NCI-H82 treated with DMSO at 0.1 percent for 48 hours (cell line): ENCODE measurements at regions not wholly inside any gene's neighbourhood (a gene's known extent, or its start where the extent isn't known, plus 50 kb on each side); places are given as distances from the start of the nearest gene placed in this dataset.

Source experiments
- DNase-seq: peaks from one replicate; lab custom pipeline; 2025; ENCODE audit not compliant: unreplicated experiment; lab: John Stamatoyannopoulos, UW

DNA sequence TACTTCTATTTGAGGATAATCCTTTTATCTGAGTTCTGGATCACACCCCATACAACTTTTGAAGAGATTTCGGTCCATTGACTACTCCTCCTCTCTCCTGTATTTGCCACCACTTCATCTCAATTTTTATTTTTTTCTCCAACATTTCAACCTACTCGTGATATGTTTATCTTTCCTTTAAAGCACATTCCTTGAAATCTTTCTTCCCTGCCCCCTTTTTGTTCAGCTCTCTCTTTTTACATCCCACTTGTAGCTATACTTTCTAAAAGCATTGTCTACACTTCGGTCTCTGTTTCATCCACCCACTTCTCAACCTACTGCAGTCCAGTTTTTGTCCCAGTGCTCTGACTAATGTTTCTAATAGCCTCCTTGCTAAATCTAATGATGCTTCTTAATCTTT lies 299.4 kb downstream of the PSAT1 start:
- no peak for DNase-seq

DNA sequence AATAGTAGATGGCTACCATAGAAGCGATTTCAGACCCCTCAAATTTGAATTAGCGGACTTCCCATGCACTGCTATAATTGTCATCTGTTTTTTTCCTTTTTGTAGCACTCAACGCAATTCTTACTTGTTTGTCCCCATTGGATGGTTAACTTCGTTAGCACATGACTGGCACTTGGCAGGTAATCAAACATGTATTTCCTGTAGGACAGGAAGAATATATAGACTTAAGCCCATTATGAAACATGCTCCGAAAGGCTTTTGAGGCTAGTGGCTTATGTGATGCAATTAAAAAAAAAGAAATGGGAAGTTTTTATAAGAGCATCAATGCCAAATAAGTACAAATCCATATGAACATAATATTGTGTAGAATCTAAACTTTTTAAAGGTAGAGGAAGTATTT lies 301.2 kb downstream of the PSAT1 start:
- no peak for DNase-seq

DNA sequence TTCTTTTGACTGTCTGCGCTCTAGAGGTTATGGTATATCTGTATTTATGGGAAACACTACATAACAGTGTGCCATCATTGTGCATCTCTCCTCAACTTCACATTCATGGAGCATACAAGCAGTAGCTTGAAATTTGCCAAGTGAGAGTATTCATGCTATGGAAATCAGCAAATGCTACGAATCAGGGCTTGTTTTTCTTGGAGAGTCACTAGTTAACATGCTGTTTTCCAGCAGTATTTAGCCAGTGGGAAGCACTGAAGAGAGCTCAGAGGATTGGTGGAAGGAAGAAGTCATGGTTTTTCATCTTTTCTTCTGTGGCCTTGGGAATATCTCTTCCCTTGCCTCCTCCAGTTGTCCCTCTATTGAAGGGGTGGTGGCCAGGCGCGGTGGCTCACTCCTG lies 303.0 kb downstream of the PSAT1 start:
- no peak for DNase-seq

DNA sequence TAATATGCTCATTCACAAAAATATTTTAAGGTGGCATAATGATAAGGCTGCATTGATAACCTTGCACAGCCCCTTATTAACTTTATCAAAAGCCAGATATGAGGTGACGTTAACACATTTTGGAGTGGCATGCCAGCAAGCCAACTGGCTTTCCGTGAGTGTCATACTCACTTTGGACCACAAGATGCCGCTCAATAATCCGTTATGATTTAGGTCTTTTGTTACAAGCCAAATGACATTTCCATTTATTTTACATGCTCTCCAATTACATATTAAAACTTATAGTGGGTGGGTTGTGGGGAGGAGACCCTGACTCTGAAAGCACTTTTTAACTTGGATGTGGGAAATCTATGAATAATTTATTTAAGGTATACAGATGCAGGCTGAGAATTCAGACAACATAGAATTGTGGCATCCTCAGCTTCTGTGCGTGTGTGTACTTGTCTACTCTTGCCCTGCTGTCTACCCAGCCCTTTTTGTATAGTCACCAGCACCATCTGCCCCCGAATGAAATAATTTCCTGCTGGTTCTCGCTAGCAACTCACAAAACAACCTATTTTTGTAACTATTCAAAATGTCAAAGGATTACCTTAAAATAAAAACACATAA lies 305.1 kb downstream of the PSAT1 start:
- peak; percentile 23 for DNase-seq

DNA sequence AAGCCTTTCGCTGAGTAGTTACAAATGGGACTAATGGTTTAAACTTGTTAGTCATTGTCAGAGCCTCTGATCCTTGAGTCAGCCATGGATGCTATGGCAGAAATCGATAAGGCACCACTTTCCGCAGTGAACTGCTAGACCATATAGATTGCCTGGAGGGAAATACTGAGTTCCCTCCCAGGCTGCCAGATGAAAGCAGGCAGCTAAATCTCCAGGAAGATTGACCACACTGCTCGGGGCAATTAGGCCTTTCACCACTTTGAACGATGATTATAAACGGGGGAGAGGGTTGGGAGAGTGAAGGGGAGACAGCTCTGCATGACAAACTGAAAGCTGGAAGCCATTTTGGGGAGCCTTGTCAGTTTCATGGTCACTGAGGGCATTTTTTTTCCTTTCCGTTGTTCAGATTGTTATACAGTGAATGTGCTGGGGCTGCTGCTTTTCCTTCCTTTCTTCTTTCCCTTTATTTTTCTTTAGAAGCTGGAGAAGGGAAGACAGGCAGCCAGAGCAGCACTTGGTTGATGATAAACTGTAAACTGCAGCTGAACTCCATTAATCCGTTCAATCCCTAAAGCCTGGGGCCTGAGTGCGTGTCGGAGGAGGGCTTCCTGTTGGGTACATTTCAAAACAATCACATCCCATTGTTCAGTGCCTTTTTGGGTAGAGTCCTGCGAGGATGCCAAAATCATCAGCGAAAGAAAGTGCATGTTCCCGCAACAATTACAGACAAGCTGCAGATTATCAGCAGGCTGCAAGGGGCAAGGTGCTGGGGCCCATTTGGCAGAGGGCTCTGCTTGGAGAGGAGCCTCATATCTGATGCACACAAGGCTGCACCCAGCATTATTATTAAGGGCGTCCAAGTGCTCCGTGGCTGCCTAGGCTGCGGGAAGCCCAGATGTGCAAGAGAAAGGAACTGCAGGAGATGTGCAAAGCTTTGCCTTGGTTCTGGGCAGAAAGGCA lies 308.4 kb downstream of the PSAT1 start:
- peak; percentile 33 for DNase-seq

DNA sequence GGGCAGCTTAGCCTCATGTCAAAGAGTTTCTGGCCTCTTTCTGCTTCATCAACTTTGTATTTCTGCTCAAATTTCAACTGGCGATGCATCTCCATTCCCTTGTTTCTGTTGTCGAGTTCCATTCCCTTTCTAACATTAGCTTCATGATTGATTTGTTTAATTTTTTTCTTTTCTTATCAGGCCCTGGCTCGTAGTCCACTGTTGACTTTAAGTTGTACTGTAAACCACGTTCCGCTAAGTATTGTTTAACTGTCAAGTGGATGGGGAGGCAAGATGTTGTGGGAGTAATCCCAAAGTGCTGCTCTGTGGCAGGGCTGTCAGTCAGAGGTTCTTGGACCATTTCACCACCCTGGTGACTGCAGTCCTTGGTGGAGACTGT lies 309.1 kb downstream of the PSAT1 start:
- DNase-seq: no peak

DNA sequence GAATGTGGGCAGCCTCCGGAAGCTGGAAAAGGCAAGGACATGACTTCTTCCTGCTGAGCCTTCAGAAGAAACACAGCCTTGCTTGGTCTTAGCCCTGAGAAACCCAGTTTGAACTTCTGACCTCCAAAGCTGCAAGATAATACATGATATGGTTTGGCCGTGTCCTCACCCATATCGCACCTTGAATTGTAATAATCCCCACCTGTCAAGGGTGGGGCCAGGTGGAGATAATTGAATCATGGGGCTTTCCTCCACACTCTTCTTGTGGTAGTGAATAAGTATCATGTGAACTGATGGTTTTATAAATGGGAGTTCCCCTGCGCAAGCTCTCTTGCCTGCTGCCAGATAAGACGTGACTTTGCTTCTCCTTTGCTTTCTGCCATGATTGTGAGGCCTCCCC lies 310.9 kb downstream of the PSAT1 start:
- no peak for DNase-seq

DNA sequence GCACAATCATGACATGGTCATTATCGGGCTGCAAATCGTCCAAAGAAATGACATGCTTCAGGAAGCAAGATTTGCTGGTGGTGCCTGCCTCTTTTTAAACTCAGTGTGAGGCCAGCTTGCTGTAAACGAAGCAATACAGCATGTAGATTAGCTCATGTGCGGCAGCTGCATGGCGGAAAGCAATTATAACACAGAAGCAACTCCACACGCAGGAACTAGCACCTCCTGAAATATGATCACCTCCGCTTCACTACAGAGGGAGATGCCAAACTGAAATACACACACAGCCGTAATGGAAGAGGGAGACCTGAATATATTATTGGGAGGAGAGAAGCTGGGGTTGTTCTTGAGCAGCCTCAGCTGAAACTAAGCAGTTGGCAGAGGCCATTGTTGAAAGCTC lies 312.5 kb downstream of the PSAT1 start:
- DNase-seq: no peak

DNA sequence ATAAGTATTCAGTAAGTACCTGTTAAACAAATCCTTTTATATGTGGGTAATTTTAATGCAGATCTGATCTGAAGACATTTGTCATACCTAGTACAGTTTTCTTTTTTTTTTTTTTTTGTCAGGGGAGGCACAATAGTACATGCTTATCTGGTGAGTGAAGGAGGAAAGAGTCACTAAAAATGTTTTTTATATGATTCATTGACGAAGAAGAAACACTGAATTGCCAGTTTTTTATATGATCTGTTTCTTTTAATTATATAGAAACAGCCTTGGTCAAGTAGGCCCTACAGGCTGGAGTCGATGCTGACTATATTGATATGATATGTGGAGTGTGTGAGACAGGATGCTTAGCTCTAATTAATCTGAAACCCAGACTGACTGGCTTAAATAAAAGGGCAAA lies 315.2 kb downstream of the PSAT1 start:
- no peak for DNase-seq

DNA sequence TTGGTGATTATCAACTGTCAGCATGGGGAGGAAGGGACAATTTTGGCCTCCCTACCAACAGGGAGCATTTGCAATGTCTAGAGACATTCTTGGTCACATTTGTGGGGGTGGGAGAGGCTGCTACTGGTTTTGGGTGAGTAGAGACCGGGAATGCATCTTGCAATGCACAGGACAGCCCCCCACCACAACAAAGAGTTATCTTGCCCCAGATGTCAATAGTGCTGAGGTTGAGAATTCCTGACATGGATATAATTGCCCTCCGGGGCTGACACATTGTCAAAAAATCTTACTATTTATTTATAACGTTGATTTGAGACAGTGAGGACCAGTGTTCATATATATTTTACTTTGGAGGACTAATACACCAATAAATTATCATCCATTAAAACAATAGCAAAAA lies 316.1 kb downstream of the PSAT1 start:
- DNase-seq: no peak

DNA sequence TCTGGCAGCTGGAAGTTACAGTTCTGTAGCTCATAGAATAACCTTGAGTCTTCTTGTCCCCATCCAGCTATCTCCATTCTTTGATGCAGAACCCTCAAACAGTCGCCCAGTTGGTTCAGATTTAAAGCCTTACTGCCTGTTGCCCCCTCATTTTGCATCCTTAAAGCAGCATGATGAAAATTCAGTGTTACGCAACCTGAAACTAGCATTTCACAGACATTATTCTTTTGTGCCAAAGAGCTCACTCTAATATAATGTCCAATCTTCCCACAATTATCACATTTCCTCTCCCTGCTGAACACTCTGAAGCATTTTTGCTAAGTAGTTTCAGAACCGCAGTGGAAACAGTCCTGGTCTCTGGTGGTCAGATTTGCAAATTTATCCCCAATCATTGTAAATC lies 318.0 kb downstream of the PSAT1 start:
- no peak for DNase-seq

DNA sequence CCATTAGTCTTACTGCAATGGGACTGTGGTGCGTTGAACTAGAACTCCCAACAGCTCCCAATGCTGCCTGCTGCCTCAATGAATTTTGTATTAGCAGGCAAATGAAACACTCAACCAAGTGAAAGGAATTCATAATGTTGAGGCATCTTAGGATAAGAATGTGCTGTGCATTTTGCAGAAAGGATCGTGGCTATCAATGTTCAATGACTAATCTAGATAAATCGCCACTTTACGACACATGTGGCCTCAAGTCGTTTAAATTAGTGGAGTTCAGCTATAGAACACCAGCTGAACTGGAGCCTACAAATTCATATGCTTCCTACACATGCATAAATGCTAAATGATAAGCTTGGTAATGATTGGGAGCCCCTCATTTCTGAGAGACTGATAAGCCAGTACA lies 318.4 kb downstream of the PSAT1 start:
- DNase-seq: no peak

DNA sequence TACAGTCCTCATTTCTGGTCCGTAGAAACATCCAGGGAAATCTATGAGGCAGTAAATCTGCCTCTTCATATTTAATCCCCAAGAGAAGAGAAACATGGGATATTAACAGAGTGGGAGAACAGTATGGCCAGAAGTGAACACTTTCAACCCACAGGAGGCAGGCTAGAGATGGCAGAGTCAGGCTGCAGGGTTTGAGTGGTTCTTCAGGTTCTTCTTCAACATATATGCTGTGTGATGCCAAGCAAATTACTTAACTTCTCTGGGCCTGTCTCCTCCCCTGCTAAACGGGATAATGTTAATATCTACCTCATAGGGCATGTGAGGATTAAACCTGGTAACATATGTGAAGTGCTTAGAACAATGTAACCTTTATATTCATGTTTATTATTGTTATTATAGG lies 321.8 kb downstream of the PSAT1 start:
- no peak for DNase-seq

DNA sequence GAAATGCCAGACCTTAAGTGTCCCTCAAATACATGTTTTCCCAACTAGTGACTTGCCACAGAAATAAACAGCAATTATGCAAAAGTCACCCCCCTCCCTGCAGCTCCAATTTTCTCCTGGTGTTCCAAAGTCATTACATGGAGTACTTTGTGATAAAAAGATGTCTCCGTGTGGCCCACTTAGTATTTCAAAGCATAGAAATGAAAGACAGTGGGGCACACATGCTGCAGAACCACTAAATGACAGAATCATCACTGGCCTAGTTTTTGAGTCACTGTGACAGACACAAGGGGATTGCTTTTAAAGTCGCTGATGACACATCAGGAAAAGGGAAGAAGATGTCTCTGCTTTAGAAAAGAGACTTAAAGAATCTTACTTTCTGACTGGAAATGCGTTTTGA lies 323.4 kb downstream of the PSAT1 start:
- no peak for DNase-seq

DNA sequence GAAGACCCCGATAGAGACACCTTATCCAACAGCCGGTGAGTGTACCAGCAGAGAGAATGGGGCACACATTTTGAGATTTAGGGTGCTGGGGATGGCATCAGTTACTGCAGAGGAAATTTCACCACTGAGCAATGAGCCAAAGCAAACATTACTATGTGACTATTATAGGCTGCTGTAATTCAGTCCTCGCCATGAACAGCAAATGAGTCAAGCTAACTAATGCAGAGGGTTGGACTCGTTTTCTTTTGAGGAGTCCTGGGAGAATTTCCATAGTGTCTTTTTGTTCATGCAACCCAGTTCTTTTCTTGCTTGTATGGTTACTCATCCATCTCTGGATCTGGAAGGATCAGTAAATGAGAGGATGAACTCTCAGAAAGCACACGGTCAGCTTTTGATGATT lies 323.8 kb downstream of the PSAT1 start:
- no peak for DNase-seq

DNA sequence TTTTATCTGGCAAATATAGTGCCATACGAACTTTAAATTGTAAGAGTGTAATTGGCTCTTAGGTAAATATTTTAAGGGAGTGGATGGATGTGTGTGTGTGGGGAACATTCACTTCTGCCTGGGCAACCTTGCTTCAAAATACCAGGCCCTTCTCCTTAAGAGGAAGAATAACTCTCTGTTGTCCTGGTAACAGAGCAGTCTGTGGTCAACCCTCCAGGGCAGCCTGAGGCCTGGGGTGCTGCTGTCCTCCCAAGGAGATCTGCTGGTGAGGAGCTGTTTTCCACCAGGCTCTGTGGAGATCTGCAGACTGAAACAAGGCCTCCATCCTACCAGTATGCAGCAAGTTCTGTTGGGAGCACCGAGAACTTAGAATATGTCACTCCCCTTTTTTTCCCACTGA lies 325.2 kb downstream of the PSAT1 start:
- DNase-seq: no peak

DNA sequence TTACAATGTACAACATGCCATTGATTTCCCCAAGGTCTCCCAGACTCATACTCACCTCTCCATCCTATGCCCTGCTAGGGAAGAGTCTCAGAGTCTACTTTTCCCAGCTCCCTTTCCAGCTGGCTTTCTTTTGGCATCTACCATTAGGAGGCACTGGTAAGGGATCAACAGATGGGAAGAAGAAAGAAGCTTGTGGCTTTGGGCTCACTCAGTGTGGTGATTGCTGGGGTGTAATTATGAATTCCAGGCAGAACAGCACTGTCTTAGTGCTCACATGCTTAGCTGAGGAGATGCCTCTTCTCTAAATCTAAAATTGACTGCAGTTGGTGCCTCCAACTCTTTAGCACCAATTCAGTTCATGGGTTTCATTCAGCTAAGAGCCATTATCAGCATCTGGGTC lies 330.0 kb downstream of the PSAT1 start:
- DNase-seq: no peak

DNA sequence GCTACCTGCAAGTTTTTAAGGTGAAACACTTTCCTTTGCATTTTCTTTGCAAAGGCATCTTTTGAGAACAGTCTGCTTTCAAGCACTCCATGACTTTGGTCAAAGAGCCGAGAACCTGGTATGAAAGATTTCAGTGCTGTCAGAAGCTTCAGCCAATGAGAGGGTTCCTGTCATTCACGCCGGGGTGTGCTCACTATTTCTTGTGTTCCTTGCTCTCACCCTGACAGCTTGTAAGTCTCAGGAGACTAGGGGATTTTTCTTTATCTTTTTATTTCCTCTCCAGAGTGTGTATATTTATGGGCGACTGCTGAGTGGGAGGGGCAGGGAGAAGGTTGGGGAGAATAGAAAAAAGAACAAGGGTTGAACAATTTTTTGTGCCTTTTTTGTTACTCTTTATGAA lies 334.0 kb downstream of the PSAT1 start:
- no peak for DNase-seq

DNA sequence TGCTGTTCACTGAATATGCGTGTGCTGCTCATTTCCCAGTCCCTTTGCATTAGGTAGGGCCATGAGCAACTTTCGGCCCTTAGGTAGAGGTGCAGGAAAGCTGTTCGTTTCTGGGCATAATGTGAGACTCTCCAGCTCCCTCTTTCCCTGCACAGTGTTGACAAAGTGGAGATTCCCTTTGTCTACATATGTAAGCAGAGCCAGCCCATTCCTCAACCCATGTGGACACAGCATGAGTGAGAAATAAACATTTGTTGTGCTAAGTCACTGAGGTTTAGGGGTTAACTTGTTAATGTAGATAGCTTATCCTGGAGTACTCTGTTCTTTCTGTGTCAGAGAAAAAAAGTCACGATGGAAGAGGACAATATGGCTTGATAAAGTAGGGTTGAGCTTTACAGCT lies 343.8 kb downstream of the PSAT1 start:
- no peak for DNase-seq

DNA sequence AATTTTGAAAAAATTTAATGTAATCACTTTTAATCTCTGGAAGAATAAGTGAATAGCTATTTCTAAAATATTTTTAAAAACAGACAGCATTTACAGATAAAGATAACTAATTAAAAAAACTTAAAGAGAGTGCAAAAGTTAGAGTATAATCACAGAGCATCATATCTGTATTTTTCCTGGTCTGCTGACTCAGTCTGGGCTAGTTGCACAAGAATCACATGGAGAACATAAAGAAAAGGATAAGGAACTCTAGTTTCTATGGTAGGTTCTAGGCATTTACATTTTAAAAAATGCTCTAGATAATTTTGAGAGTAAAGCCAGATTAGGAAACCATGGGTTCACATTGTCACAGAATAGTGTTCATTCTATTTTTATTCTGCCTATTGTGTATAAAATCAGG lies 347.4 kb downstream of the PSAT1 start:
- no peak for DNase-seq

DNA sequence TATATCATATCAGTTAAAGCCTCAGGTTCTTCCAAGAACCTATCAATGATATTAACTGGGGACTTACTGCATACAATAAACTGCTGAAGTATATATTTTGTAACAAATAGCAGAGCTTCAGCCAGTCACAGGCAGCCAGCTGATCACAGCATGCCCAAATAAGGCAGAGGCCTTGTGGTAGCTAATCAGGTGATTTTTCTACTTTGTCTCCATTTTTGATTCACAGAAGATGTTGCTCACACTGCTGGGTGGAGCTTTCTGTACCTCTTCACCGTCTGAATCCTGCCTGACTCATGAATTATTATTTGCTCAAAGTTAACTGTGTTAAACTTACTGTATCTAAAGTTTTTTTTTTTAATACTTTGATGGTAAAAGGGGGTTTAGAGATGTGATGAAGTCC lies 357.4 kb downstream of the PSAT1 start:
- DNase-seq: no peak

DNA sequence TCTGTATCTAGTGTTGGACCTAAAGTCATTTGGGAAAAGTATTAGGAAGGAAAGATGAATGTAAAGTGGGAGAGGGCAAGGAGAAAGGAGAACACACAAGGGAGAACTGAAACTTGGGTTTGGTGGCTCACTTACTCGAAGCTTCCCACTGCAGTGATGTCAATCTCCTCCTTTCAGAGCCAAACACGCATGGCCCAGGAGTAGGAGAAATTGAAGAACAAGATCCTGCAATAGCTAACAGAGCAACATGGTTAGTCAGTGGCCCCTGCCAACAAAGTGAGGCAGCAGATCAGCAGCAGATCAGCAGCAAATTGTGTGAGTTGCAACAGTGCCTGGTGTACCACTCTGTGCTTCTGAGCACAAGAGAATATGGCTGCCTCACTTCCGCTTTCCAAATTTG lies 366.4 kb downstream of the PSAT1 start:
- DNase-seq: no peak

DNA sequence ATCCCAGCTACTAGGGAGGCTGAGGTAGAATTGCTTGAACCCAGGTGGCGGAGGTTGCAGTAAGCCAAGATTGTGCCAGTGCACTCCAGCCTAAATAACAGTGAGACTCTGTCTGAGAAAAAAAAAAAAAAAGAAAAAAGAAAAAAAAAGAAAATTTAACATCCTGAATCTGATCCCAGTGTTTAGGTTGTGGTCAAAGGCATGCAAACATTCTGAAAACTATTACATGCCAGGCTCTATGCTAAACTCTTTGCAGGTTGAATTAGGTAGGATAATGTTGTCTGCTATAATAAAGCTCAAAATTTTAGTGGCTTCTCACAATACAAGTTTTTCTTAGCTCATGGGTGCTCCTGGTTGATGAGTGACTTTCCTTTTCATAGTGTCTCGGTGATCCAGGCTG lies 367.4 kb downstream of the PSAT1 start:
- DNase-seq: no peak
